ENCODE measurements at regions not wholly inside any gene's neighbourhood (a gene's known extent, or its start where the extent isn't known, plus 50 kb on each side); places are given as distances from the start of the nearest gene placed in this dataset.

GRCh38 chr2:166573391-166573790 lies 79.3 kb upstream of the SCN7A start:
- TF ChIP-seq POLR2A (IDR thresholded peaks at IDR 0.05; ENCODE audit: low read length) (no peak), GATA1 (IDR thresholded peaks at IDR 0.05; ENCODE audit: low read depth, low read length) (no peak)
